Cardiac septum (tissue), 1 donor: ENCODE measurements at regions not wholly inside any gene's neighbourhood (a gene's known extent, or its start where the extent isn't known, plus 50 kb on each side); places are given as distances from the start of the nearest gene placed in this dataset.

Experiments
- DNase-seq: peaks from one replicate; pipeline ENCODE4 v3.0.0-alpha.2; 2020; ENCODE audit warnings: low spot score
- intact Hi-C: fragments of 100-400 bp; cut with DNase I; formaldehyde crosslinking; loops from one replicate; pipeline ENCODE4 v1.14.0; 2022
- donor health status: DM: no; HTN: no; CAD: no.

GRCh38 chr5:105587963-105588662, 2025.5 kb upstream of the NUDT12 start:
- intact Hi-C loops = no loop called here
- DNase-seq = no peak

GRCh38 chr5:105581988-105582690, 2019.5 kb upstream of the NUDT12 start:
- intact Hi-C loops = no loop called here
- DNase-seq = no peak

GRCh38 chr5:105573575-105573974, 2011.0 kb upstream of the NUDT12 start:
- no peak for DNase-seq
- intact Hi-C loops = no loop called here

- no peak for DNase-seq
Observed at GRCh38 chr5:105565531-105565930, 2002.9 kb upstream of the NUDT12 start.

GRCh38 chr5:105563842-105564241, 2001.3 kb upstream of the NUDT12 start:
- DNase-seq = no peak
- intact Hi-C loops = no loop called here

More at GRCh38 chr5:105565531-105565930, 2002.9 kb upstream of the NUDT12 start:
- intact Hi-C loops = no loop called here

- no peak for DNase-seq
- intact Hi-C loops = no loop called here
Observed at GRCh38 chr5:105554568-105555169, 1992.1 kb upstream of the NUDT12 start.

- intact Hi-C loops = no loop called here
- DNase-seq = no peak
Observed at GRCh38 chr5:105544300-105544699, 1981.7 kb upstream of the NUDT12 start.

- intact Hi-C loops = no loop called here
- no peak for DNase-seq
Observed at GRCh38 chr5:105536675-105537074, 1974.1 kb upstream of the NUDT12 start.

- intact Hi-C loops = no loop called here
Observed at GRCh38 chr5:105530716-105531261, 1968.2 kb upstream of the NUDT12 start.

GRCh38 chr5:105529851-105530250, 1967.3 kb upstream of the NUDT12 start:
- no peak for DNase-seq

More at GRCh38 chr5:105530716-105531261, 1968.2 kb upstream of the NUDT12 start:
- no peak for DNase-seq

GRCh38 chr5:105508519-105508918, 1945.9 kb upstream of the NUDT12 start:
- DNase-seq = no peak
- intact Hi-C loops = no loop called here

More at GRCh38 chr5:105529851-105530250, 1967.3 kb upstream of the NUDT12 start:
- intact Hi-C loops = no loop called here

- DNase-seq = no peak
- intact Hi-C loops = no loop called here
Observed at GRCh38 chr5:105506692-105507277, 1944.2 kb upstream of the NUDT12 start.

GRCh38 chr5:105503950-105504349, 1941.4 kb upstream of the NUDT12 start:
- intact Hi-C loops = no loop called here
- DNase-seq = no peak

- intact Hi-C loops = no loop called here
- DNase-seq = no peak
Observed at GRCh38 chr5:105501315-105501714, 1938.7 kb upstream of the NUDT12 start.

GRCh38 chr5:105475401-105475800, 1912.8 kb upstream of the NUDT12 start:
- intact Hi-C loops = no loop called here
- no peak for DNase-seq

- DNase-seq = no peak
- intact Hi-C loops = no loop called here
Observed at GRCh38 chr5:105462377-105462776, 1899.8 kb upstream of the NUDT12 start.

- DNase-seq = no peak
- intact Hi-C loops = no loop called here
Observed at GRCh38 chr5:105460721-105461120, 1898.1 kb upstream of the NUDT12 start.

- no peak for DNase-seq
- intact Hi-C loops = no loop called here
Observed at GRCh38 chr5:105453216-105453807, 1890.7 kb upstream of the NUDT12 start.

- DNase-seq = no peak
- intact Hi-C loops = no loop called here
Observed at GRCh38 chr5:105448271-105448670, 1885.7 kb upstream of the NUDT12 start.

GRCh38 chr5:105430516-105430915, 1867.9 kb upstream of the NUDT12 start:
- no peak for DNase-seq
- intact Hi-C loops = no loop called here
